ENCODE measurements at regions not wholly inside any gene's neighbourhood (a gene's known extent, or its start where the extent isn't known, plus 50 kb on each side); places are given as distances from the start of the nearest gene placed in this dataset.

GRCh38 chr2:67462738-67463496 lies 65.8 kb downstream of the ETAA1 start:
- Mint-ChIP-seq H3K27me3 (peaks cover 13% of the 10 kb centered on the region), H3K4me3 (no peak overlapping the region), H3K27ac (no peak overlapping the region), H3K4me1 (no peaks in the 10 kb centered on the region), H3K36me3 (ENCODE audit: low read depth) (no peaks in the 10 kb centered on the region)
- ATAC-seq (no peak), DNase-seq (no peak)
- H3K9me3 ChIP-seq (ENCODE audit: control insufficient read depth, low read length, poor library complexity, severe bottlenecking) = no peaks in the 10 kb centered on the region

- no peak for ATAC-seq
- H3K4me3 Mint-ChIP-seq = no peak overlapping the region
- H3K36me3 Mint-ChIP-seq (ENCODE audit: low read depth) = no peaks in the 10 kb centered on the region
- no peak overlapping the region for H3K27ac Mint-ChIP-seq
- no peak for DNase-seq
- H3K27me3 Mint-ChIP-seq = peaks cover 20% of the 10 kb centered on the region
- no peaks in the 10 kb centered on the region for H3K4me1 Mint-ChIP-seq
- no peaks in the 10 kb centered on the region for H3K9me3 ChIP-seq (ENCODE audit: control insufficient read depth, low read length, poor library complexity, severe bottlenecking)
These were observed 66.7 kb downstream of the ETAA1 start for GRCh38 chr2:67463810-67464209.

GRCh38 chr2:67465623-67466022 lies 68.5 kb downstream of the ETAA1 start:
- H3K27ac Mint-ChIP-seq = no peak overlapping the region
- no peaks in the 10 kb centered on the region for H3K36me3 Mint-ChIP-seq (ENCODE audit: low read depth)
- no peaks in the 10 kb centered on the region for H3K4me1 Mint-ChIP-seq
- no peaks in the 10 kb centered on the region for H3K9me3 ChIP-seq (ENCODE audit: control insufficient read depth, low read length, poor library complexity, severe bottlenecking)
- DNase-seq (no peak), ATAC-seq (no peak)
- no peak overlapping the region for H3K4me3 Mint-ChIP-seq
- H3K27me3 Mint-ChIP-seq = peaks cover 15% of the 10 kb centered on the region

GRCh38 chr2:67466734-67467133 lies 69.6 kb downstream of the ETAA1 start:
- Mint-ChIP-seq H3K27ac (no peak overlapping the region), H3K4me3 (no peak overlapping the region), H3K27me3 (peaks cover 15% of the 10 kb centered on the region), H3K36me3 (ENCODE audit: low read depth) (no peaks in the 10 kb centered on the region), H3K4me1 (no peaks in the 10 kb centered on the region)
- no peaks in the 10 kb centered on the region for H3K9me3 ChIP-seq (ENCODE audit: control insufficient read depth, low read length, poor library complexity, severe bottlenecking)
- DNase-seq (no peak), ATAC-seq (no peak)

GRCh38 chr2:67471681-67472080 lies 74.5 kb downstream of the ETAA1 start:
- no peak for ATAC-seq
- no peaks in the 10 kb centered on the region for H3K4me1 Mint-ChIP-seq

GRCh38 chr2:67476809-67477790 lies 80.0 kb downstream of the ETAA1 start:
- no peaks in the 10 kb centered on the region for H3K9me3 ChIP-seq (ENCODE audit: control insufficient read depth, low read length, poor library complexity, severe bottlenecking)
- H3K36me3 Mint-ChIP-seq (ENCODE audit: low read depth) = no peaks in the 10 kb centered on the region
- peaks cover 43% of the 10 kb centered on the region for H3K27me3 Mint-ChIP-seq
- ATAC-seq = no peak
- no peak overlapping the region for H3K27ac Mint-ChIP-seq
- H3K4me1 Mint-ChIP-seq = no peaks in the 10 kb centered on the region
- DNase-seq = no peak
- H3K4me3 Mint-ChIP-seq = no peak overlapping the region

More at GRCh38 chr2:67471681-67472080, 74.5 kb downstream of the ETAA1 start:
- DNase-seq = no peak
- no peaks in the 10 kb centered on the region for H3K36me3 Mint-ChIP-seq (ENCODE audit: low read depth)
- H3K9me3 ChIP-seq (ENCODE audit: control insufficient read depth, low read length, poor library complexity, severe bottlenecking) = no peaks in the 10 kb centered on the region
- no peak overlapping the region for H3K4me3 Mint-ChIP-seq
- H3K27me3 Mint-ChIP-seq = peaks cover 36% of the 10 kb centered on the region
- no peak overlapping the region for H3K27ac Mint-ChIP-seq

GRCh38 chr2:67479261-67479660 lies 82.1 kb downstream of the ETAA1 start:
- ATAC-seq (no peak), DNase-seq (no peak)
- no peak overlapping the region for H3K27ac Mint-ChIP-seq
- no peaks in the 10 kb centered on the region for H3K36me3 Mint-ChIP-seq (ENCODE audit: low read depth)
- H3K4me1 Mint-ChIP-seq = no peaks in the 10 kb centered on the region
- H3K9me3 ChIP-seq (ENCODE audit: control insufficient read depth, low read length, poor library complexity, severe bottlenecking) = no peaks in the 10 kb centered on the region
- peaks cover 32% of the 10 kb centered on the region for H3K27me3 Mint-ChIP-seq
- no peak overlapping the region for H3K4me3 Mint-ChIP-seq

- no peak for ATAC-seq
- H3K27ac Mint-ChIP-seq = no peak overlapping the region
- H3K9me3 ChIP-seq (ENCODE audit: control insufficient read depth, low read length, poor library complexity, severe bottlenecking) = no peaks in the 10 kb centered on the region
- H3K4me1 Mint-ChIP-seq = no peaks in the 10 kb centered on the region
- DNase-seq = no peak
- H3K27me3 Mint-ChIP-seq = peaks cover 7% of the 10 kb centered on the region
- no peak overlapping the region for H3K4me3 Mint-ChIP-seq
- H3K36me3 Mint-ChIP-seq (ENCODE audit: low read depth) = no peaks in the 10 kb centered on the region
These were observed 88.3 kb downstream of the ETAA1 start for GRCh38 chr2:67485431-67485830.

GRCh38 chr2:67486041-67486796 lies 89.1 kb downstream of the ETAA1 start:
- no peaks in the 10 kb centered on the region for H3K36me3 Mint-ChIP-seq (ENCODE audit: low read depth)
- DNase-seq (no peak), ATAC-seq (no peak)
- peaks cover 7% of the 10 kb centered on the region for H3K27me3 Mint-ChIP-seq
- H3K27ac Mint-ChIP-seq = no peak overlapping the region
- H3K4me3 Mint-ChIP-seq = no peak overlapping the region
- H3K4me1 Mint-ChIP-seq = no peaks in the 10 kb centered on the region
- H3K9me3 ChIP-seq (ENCODE audit: control insufficient read depth, low read length, poor library complexity, severe bottlenecking) = no peaks in the 10 kb centered on the region

GRCh38 chr2:67487993-67488392 lies 90.9 kb downstream of the ETAA1 start:
- no peak for ATAC-seq
- no peaks in the 10 kb centered on the region for H3K9me3 ChIP-seq (ENCODE audit: control insufficient read depth, low read length, poor library complexity, severe bottlenecking)
- H3K4me3 Mint-ChIP-seq = no peak overlapping the region
- no peak for DNase-seq
- no peaks in the 10 kb centered on the region for H3K4me1 Mint-ChIP-seq
- H3K36me3 Mint-ChIP-seq (ENCODE audit: low read depth) = no peaks in the 10 kb centered on the region
- H3K27ac Mint-ChIP-seq = no peak overlapping the region
- H3K27me3 Mint-ChIP-seq = peaks cover 7% of the 10 kb centered on the region

GRCh38 chr2:67489396-67489795 lies 92.3 kb downstream of the ETAA1 start:
- Mint-ChIP-seq H3K27ac (no peak overlapping the region), H3K4me3 (no peak overlapping the region), H3K36me3 (ENCODE audit: low read depth) (no peaks in the 10 kb centered on the region), H3K4me1 (no peaks in the 10 kb centered on the region), H3K27me3 (peaks cover 7% of the 10 kb centered on the region)
- no peak for DNase-seq
- ATAC-seq = no peak
- no peaks in the 10 kb centered on the region for H3K9me3 ChIP-seq (ENCODE audit: control insufficient read depth, low read length, poor library complexity, severe bottlenecking)

- ATAC-seq (no peak), DNase-seq (no peak)
- no peaks in the 10 kb centered on the region for H3K9me3 ChIP-seq (ENCODE audit: control insufficient read depth, low read length, poor library complexity, severe bottlenecking)
- H3K27me3 Mint-ChIP-seq = no peaks in the 10 kb centered on the region
- no peaks in the 10 kb centered on the region for H3K4me1 Mint-ChIP-seq
- H3K4me3 Mint-ChIP-seq = no peak overlapping the region
- no peak overlapping the region for H3K27ac Mint-ChIP-seq
- H3K36me3 Mint-ChIP-seq (ENCODE audit: low read depth) = no peaks in the 10 kb centered on the region
These were observed 101.8 kb downstream of the ETAA1 start for GRCh38 chr2:67498931-67499330.

- no peaks in the 10 kb centered on the region for H3K36me3 Mint-ChIP-seq (ENCODE audit: low read depth)
- no peak overlapping the region for H3K27ac Mint-ChIP-seq
- H3K4me3 Mint-ChIP-seq = no peak overlapping the region
- H3K4me1 Mint-ChIP-seq = no peaks in the 10 kb centered on the region
- DNase-seq (no peak), ATAC-seq (no peak)
- no peaks in the 10 kb centered on the region for H3K9me3 ChIP-seq (ENCODE audit: control insufficient read depth, low read length, poor library complexity, severe bottlenecking)
- no peaks in the 10 kb centered on the region for H3K27me3 Mint-ChIP-seq
These were observed 102.9 kb downstream of the ETAA1 start for GRCh38 chr2:67499989-67500388.

Data from T-helper 17 cell (primary cell).